K562 (cell line): ENCODE measurements at regions not wholly inside any gene's neighbourhood (a gene's known extent, or its start where the extent isn't known, plus 50 kb on each side); places are given as distances from the start of the nearest gene placed in this dataset.

Experiments
- ATAC-seq: fragments of 200-7000 bp; cut with Tn5 transposase; 3 replicates; pipeline ENCODE4 v1.9.1; 2020; ENCODE audit warnings: moderate library complexity
- BruUV-seq: library from RNA; stranded (reverse); fragments of 400-500 nt; replicated peaks from 2 replicates; lab custom pipeline; 2021; lab: Mats Ljungman, UMichigan
- CTCF ChIA-PET: fragments of 300-600 bp; formaldehyde crosslinking; extraction: SDS; loops from one replicate; lab custom pipeline; 2021; ENCODE audit warnings: low intra/inter-chr PET ratio; lab: Yijun Ruan, JAX
- POLR2A ChIA-PET: fragments of 300-600, 350-650 bp; sonication (Branson Sonifier 250); formaldehyde crosslinking; extraction: SDS; loops from one replicate; lab custom pipeline; 2021; ENCODE audit warnings: antibody characterized with exemption, inconsistent platforms; lab: Yijun Ruan, JAX
- DNase-seq, 4 experiments: peaks; one replicate each; pipeline versions ENCODE4 v3.0.0 to v3.0.0-alpha.2; 2011 to 2018; ENCODE audit warnings: low spot score in 3 of 4, mixed read lengths in 3 of 4; ENCODE audit errors: extremely low read depth in 1 of 4
- FAIRE-seq: peaks from 2 replicates; lab custom pipeline; 2011; peaks lifted over from hg19 to GRCh38; lab: Jason Lieb, UNC
- H2AFZ ChIP-seq: 2 replicates; pipeline ENCODE4 v1.6.0; 2011; ENCODE audit warnings: low read depth, low read length, control low read depth, inconsistent platforms
- H3K27ac ChIP-seq: fragments of 200-600 bp; 3 replicates; pipeline ENCODE4 v1.8.0; 2011; ENCODE audit warnings: low read depth, mild to moderate bottlenecking, control low read depth, inconsistent platforms, low read length, moderate library complexity, mixed read lengths; ENCODE audit errors: extremely low read depth
- H3K27me3 ChIP-seq, 2 experiments: fragments of 300-600 bp in 1 of 2; 2 replicates in 1 of 2; 3 replicates in 1 of 2; pipeline versions ENCODE4 v1.6.0 to v1.8.0; 2011; ENCODE audit warnings: inconsistent platforms in 2 of 2, low read length in 2 of 2, mild to moderate bottlenecking in 1 of 2, mixed read lengths in 1 of 2, moderate library complexity in 1 of 2; ENCODE audit not compliant: control insufficient read depth in 2 of 2, insufficient read depth in 2 of 2
- H3K36me3 ChIP-seq: fragments of 300-600 bp; 3 replicates; pipeline ENCODE4 v1.8.0; 2011; ENCODE audit warnings: mild to moderate bottlenecking, low read length, inconsistent platforms; ENCODE audit not compliant: control insufficient read depth, insufficient read depth
- H3K4me1 ChIP-seq, 2 experiments: fragments of 200-600 bp in 1 of 2; replicated peaks in 1 of 2; 2 replicates in 1 of 2; 3 replicates in 1 of 2; pipeline versions ENCODE4 v1.5.1 to v1.8.0; 2011; ENCODE audit warnings: inconsistent platforms in 2 of 2, low read length in 2 of 2, mild to moderate bottlenecking in 1 of 2, mixed read lengths in 1 of 2, moderate library complexity in 1 of 2; ENCODE audit not compliant: control insufficient read depth in 2 of 2, insufficient read depth in 2 of 2
- H3K4me2 ChIP-seq: 2 replicates; pipeline ENCODE4 v1.6.1; 2011; ENCODE audit warnings: low read length, control low read depth, inconsistent platforms, mixed read lengths; ENCODE audit not compliant: insufficient read depth
- H3K4me3 ChIP-seq: fragments of 200-600 bp; sonication (generic), shearing (Covaris generic); 2 replicates; pipeline ENCODE4 v1.5.1; 2016; ENCODE audit warnings: control low read depth, inconsistent platforms
- H3K79me2 ChIP-seq: fragments of 200-600 bp; 3 replicates; pipeline ENCODE4 v1.8.0; 2011; ENCODE audit warnings: low read length, inconsistent platforms; ENCODE audit not compliant: control insufficient read depth, insufficient read depth
- H3K9ac ChIP-seq, 2 experiments: 2 replicates each; pipeline versions ENCODE4 v1.6.0 to v1.6.1; 2011; ENCODE audit warnings: low read depth in 2 of 2, low read length in 2 of 2, control low read depth in 1 of 2, inconsistent platforms in 1 of 2, mild to moderate bottlenecking in 1 of 2, mixed read lengths in 1 of 2; ENCODE audit not compliant: insufficient read depth in 1 of 2
- H3K9me1 ChIP-seq: one replicate; pipeline ENCODE4 v1.6.0; 2011; ENCODE audit warnings: inconsistent platforms, mild to moderate bottlenecking, low read length, moderate library complexity; ENCODE audit not compliant: control insufficient read depth, insufficient read depth
- H3K9me3 ChIP-seq: replicated peaks from 2 replicates; pipeline ENCODE4 v1.5.1; 2011; ENCODE audit warnings: low read depth, low read length, inconsistent platforms; ENCODE audit not compliant: control insufficient read depth, insufficient read depth
- H4K20me1 ChIP-seq: replicated peaks from 2 replicates; pipeline ENCODE4 v1.6.1; 2011; ENCODE audit warnings: low read length, inconsistent platforms, mixed read lengths; ENCODE audit not compliant: control insufficient read depth, insufficient read depth
- GTF2E2 ChIP-seq: fragments of 200-800 bp; sonication (Bioruptor generic); IDR thresholded peaks from 2 replicates; pipeline ENCODE4 v1.6.1; 2016; ENCODE audit warnings: missing genetic modification characterization, missing compliant biosample characterization
- MAFG ChIP-seq: fragments of 450-650 bp; conservative IDR thresholded peaks from 2 replicates; pipeline ENCODE4 v1.6.1; 2016; ENCODE audit warnings: missing genetic modification characterization, missing compliant biosample characterization
- NCOR1 ChIP-seq: fragments of 450-650 bp; IDR thresholded peaks from 2 replicates; pipeline ENCODE4 v1.6.1; 2016; ENCODE audit warnings: mild to moderate bottlenecking, moderate library complexity
- NFYB ChIP-seq: IDR thresholded peaks from 2 replicates; pipeline ENCODE4 v1.6.1; 2011; ENCODE audit warnings: mild to moderate bottlenecking, moderate library complexity; ENCODE audit not compliant: insufficient read length; ENCODE audit errors: extremely low read depth
- TARDBP ChIP-seq: fragments of 450-650 bp; IDR thresholded peaks from 2 replicates; pipeline ENCODE4 v1.6.1; 2016
- ZNF696 ChIP-seq: fragments of 250-450 bp; sonication (Bioruptor Pico); conservative IDR thresholded peaks from 2 replicates; pipeline ENCODE4 v1.4.0; 2020; ENCODE audit warnings: mild to moderate bottlenecking, moderate library complexity
- ZNF77 ChIP-seq: fragments of 250-450 bp; sonication (Bioruptor Pico); IDR thresholded peaks from 2 replicates; pipeline ENCODE4 v1.5.0; 2020
- WGBS: fragments of 100-300 bp; shearing (Covaris generic); methylation state at CpG from one replicate; pipeline ENCODE4 v1.1.6; 2016; ENCODE audit warnings: low coverage, mixed read lengths; ENCODE audit not compliant: insufficient coverage; ENCODE audit errors: missing lambda C conversion rate; 5-methylcytosine and 5-hydroxymethylcytosine counted together
- in situ Hi-C: fragments of 300-500 bp; cut with MboI; formaldehyde crosslinking; loops from 4 replicates; pipeline ENCODE4 v1.15.0; 2018; ENCODE audit warnings: inconsistent platforms, mixed read lengths
- intact Hi-C: fragments of 100-400 bp; cut with micrococcal nuclease; formaldehyde crosslinking; loops from 2 replicates; pipeline ENCODE4 v1.14.2; 2022
- TF ChIP-seq, protein P1 (sequence below), 2 experiments: fragments of 450-650 bp; conservative IDR thresholded peaks; 2 replicates each; pipeline ENCODE4 v1.6.1; 2017; ENCODE audit warnings: mild to moderate bottlenecking in 2 of 2, moderate library complexity in 2 of 2
- TF ChIP-seq, protein P2 (sequence below): fragments of 250-450 bp; sonication (Bioruptor Pico); IDR thresholded peaks from 2 replicates; pipeline ENCODE4 v1.4.0; 2020
- TF ChIP-seq, protein P3 (sequence below): sonication (generic); formaldehyde crosslinking; IDR thresholded peaks from 2 replicates; pipeline ENCODE4 v1.5.0; 2020; ENCODE audit warnings: missing genetic modification reagents
- TF ChIP-seq, protein P4 (sequence below): fragments of 450-650 bp; formaldehyde crosslinking; IDR thresholded peaks from 2 replicates; pipeline ENCODE4 v1.4.0; 2022; ENCODE audit warnings: missing genetic modification characterization
- TF ChIP-seq, protein P5 (sequence below): IDR thresholded peaks from 2 replicates; pipeline ENCODE4 v1.6.1; 2016; ENCODE audit warnings: missing genetic modification characterization, missing compliant biosample characterization

DNA sequence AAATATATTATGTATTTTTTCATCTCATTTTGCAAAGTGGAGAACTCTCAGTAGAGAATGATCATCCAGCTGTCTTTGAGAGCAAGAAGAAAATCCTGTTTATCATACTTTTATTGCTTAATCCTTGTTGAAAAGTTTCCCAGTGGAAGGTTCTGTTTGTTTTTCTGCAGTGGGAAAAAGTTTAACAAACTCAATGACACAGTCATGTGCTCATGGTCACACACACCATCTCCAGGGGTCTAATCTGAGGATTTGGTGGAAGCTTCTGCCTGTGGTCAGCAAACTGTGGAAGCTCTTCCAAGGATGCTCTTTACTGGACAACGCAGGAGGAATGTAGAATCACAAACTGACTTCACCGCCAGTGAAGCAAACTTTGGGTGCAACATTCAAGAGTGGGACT, 1003.9 kb downstream of the SORCS3 start:
- ATAC-seq (no peak), FAIRE-seq (no peak), DNase-seq (no peak)
- intact Hi-C loops (no loop called here), in situ Hi-C loops (no loop called here)
- Histone ChIP-seq H3K27me3 (no peaks in the 10 kb centered on the region), H3K4me3 (no peak overlapping the region), H3K36me3 (no peaks in the 10 kb centered on the region), H3K9me3 (no peaks in the 10 kb centered on the region), H3K4me2 (no peak overlapping the region), H2AFZ (no peak overlapping the region), H3K9ac (no peak overlapping the region), H3K4me1 (no peaks in the 10 kb centered on the region), H4K20me1 (no peaks in the 10 kb centered on the region), H3K79me2 (no peaks in the 10 kb centered on the region), H3K9me1 (no peaks in the 10 kb centered on the region), H3K27ac (no peak overlapping the region)
- POLR2A ChIA-PET: no interaction called here
- BruUV-seq: no TSS peak
- WGBS: 5% methylated on average over 2 of the region's 2 CpGs
- CTCF ChIA-PET: no interaction called here
- no peak for TF ChIP-seq TARDBP
- TF ChIP-seq, protein P1, sequence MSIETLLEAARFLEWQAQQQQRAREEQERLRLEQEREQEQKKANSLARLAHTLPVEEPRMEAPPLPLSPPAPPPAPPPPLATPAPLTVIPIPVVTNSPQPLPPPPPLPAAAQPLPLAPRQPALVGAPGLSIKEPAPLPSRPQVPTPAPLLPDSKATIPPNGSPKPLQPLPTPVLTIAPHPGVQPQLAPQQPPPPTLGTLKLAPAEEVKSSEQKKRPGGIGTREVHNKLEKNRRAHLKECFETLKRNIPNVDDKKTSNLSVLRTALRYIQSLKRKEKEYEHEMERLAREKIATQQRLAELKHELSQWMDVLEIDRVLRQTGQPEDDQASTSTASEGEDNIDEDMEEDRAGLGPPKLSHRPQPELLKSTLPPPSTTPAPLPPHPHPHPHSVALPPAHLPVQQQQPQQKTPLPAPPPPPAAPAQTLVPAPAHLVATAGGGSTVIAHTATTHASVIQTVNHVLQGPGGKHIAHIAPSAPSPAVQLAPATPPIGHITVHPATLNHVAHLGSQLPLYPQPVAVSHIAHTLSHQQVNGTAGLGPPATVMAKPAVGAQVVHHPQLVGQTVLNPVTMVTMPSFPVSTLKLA (conservative IDR thresholded peaks at IDR 0.05): no peak
- TF ChIP-seq ZNF696 (CRISPR knock-in tag): no peak
- TF ChIP-seq, protein P2, sequence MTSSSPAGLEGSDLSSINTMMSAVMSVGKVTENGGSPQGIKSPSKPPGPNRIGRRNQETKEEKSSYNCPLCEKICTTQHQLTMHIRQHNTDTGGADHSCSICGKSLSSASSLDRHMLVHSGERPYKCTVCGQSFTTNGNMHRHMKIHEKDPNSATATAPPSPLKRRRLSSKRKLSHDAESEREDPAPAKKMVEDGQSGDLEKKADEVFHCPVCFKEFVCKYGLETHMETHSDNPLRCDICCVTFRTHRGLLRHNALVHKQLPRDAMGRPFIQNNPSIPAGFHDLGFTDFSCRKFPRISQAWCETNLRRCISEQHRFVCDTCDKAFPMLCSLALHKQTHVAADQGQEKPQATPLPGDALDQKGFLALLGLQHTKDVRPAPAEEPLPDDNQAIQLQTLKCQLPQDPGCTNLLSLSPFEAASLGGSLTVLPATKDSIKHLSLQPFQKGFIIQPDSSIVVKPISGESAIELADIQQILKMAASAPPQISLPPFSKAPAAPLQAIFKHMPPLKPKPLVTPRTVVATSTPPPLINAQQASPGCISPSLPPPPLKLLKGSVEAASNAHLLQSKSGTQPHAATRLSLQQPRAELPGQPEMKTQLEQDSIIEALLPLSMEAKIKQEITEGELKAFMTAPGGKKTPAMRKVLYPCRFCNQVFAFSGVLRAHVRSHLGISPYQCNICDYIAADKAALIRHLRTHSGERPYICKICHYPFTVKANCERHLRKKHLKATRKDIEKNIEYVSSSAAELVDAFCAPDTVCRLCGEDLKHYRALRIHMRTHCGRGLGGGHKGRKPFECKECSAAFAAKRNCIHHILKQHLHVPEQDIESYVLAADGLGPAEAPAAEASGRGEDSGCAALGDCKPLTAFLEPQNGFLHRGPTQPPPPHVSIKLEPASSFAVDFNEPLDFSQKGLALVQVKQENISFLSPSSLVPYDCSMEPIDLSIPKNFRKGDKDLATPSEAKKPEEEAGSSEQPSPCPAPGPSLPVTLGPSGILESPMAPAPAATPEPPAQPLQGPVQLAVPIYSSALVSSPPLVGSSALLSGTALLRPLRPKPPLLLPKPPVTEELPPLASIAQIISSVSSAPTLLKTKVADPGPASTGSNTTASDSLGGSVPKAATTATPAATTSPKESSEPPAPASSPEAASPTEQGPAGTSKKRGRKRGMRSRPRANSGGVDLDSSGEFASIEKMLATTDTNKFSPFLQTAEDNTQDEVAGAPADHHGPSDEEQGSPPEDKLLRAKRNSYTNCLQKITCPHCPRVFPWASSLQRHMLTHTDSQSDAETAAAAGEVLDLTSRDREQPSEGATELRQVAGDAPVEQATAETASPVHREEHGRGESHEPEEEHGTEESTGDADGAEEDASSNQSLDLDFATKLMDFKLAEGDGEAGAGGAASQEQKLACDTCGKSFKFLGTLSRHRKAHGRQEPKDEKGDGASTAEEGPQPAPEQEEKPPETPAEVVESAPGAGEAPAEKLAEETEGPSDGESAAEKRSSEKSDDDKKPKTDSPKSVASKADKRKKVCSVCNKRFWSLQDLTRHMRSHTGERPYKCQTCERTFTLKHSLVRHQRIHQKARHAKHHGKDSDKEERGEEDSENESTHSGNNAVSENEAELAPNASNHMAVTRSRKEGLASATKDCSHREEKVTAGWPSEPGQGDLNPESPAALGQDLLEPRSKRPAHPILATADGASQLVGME: no peak
- TF ChIP-seq NCOR1: no peak
- no peak for TF ChIP-seq MAFG
- no peak for TF ChIP-seq GTF2E2 (tag)
- no peak for TF ChIP-seq NFYB
- TF ChIP-seq, protein P3, sequence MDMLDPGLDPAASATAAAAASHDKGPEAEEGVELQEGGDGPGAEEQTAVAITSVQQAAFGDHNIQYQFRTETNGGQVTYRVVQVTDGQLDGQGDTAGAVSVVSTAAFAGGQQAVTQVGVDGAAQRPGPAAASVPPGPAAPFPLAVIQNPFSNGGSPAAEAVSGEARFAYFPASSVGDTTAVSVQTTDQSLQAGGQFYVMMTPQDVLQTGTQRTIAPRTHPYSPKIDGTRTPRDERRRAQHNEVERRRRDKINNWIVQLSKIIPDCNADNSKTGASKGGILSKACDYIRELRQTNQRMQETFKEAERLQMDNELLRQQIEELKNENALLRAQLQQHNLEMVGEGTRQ: no peak
- no peak for TF ChIP-seq ZNF77 (CRISPR knock-in tag)
- TF ChIP-seq, protein P4, sequence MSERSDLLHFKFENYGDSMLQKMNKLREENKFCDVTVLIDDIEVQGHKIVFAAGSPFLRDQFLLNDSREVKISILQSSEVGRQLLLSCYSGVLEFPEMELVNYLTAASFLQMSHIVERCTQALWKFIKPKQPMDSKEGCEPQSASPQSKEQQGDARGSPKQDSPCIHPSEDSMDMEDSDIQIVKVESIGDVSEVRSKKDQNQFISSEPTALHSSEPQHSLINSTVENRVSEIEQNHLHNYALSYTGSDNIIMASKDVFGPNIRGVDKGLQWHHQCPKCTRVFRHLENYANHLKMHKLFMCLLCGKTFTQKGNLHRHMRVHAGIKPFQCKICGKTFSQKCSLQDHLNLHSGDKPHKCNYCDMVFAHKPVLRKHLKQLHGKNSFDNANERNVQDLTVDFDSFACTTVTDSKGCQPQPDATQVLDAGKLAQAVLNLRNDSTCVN: no peak
- TF ChIP-seq, protein P5, sequence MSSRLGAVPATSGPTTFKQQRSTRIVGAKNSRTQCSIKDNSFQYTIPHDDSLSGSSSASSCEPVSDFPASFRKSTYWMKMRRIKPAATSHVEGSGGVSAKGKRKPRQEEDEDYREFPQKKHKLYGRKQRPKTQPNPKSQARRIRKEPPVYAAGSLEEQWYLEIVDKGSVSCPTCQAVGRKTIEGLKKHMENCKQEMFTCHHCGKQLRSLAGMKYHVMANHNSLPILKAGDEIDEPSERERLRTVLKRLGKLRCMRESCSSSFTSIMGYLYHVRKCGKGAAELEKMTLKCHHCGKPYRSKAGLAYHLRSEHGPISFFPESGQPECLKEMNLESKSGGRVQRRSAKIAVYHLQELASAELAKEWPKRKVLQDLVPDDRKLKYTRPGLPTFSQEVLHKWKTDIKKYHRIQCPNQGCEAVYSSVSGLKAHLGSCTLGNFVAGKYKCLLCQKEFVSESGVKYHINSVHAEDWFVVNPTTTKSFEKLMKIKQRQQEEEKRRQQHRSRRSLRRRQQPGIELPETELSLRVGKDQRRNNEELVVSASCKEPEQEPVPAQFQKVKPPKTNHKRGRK: no peak
